Dermis blood vessel endothelial cell (primary cell): ENCODE measurements at regions not wholly inside any gene's neighbourhood (a gene's known extent, or its start where the extent isn't known, plus 50 kb on each side); places are given as distances from the start of the nearest gene placed in this dataset.

ENCODE experiments used
- DNase-seq: peaks from one replicate; pipeline ENCODE4 v3.0.0; 2010

DNA sequence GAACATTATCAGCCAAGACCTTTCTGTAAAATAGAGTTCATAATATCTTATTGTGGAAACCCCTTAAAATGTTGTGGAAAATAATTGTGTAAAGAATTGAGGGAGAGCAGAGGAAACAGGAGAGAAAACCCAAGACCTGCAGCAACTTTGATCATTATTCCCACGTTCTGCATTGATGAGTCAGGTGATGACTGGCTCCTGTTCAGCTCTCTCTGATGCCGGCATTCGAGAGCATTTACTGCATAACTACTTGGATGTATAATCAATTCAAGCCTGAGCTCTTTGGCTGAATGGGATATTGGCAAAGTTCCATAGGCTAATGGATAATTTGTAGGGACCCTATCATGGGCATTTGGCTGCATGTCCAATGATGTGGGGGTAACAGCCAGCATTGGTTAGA is 176.3 kb upstream of the ARID2 start:
- no peak for DNase-seq

DNA sequence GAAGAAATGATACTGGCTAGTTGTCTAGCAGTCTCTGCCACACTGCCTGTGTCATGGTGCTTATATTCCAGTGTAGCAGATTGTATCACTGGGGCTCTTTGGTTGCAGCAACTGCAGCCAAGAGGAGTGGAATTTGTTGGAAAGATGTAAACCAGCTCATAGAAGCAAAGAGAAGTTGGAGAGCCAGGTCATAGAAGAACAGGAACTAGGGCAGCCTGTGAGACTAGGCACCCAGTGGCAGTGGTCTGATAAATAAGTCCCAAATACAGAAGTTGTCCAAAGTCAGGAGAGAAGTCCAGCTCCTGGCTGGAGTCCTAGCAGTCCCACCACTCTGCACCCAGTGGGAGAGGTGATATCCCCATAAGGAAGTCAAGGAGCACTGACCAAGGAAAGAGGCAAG is 172.5 kb upstream of the ARID2 start:
- no peak for DNase-seq

DNA sequence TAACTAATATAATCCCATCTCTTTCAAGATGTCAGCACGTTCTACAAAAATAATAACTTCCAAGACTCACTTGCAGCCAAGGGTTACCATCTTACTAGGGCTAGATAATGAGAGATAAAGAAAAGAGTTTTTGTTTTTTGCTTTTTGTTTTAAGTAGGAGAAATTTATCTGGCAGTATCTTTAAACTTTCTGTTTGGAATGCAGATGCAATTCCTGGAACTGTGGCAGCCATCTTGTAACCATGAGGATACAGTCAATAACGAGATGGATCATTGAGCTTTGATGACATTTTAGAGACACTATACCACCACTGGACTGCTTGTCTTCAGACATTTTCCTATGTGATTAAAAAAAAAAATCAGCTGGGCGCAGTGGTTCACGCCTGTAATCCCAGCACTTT is 171.2 kb upstream of the ARID2 start:
- DNase-seq, result no peak

DNA sequence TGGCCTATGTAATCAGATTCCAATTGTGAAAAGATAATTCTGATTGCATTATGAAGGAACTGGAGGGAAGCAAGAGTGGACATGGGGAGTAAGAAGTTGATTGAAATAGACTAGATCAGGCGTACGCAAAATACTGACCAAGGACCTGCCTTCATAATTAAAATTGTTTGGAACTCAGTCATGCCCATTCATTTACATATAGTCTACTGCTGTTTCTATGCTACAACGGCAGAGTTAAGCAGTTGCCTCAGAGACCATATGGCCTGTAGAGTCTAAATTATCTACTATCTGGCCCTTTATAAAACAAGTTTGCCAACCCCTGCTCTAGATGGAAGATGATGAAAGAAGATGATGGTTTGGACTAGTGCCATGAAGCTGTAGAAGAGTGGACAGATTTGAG is 170.0 kb upstream of the ARID2 start:
- no peak for DNase-seq

DNA sequence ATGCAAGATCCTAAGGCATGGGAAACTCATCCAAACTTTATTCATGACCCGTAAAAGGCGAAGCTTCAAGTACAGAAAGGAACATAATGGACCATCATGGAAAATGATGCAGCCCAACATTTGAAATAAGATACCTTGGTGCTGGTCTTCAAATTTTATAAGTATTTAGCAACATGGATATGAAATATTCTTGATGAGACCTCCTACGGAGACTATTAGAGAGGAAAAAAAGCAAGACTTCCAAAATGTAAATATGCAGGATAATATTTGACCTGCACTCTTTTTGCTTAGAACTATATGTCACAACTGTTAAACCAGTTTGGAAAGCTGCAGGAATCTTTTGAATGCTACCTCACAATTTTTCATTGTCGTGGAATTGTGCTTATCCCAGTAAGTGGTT is 168.8 kb upstream of the ARID2 start:
- no peak for DNase-seq

DNA sequence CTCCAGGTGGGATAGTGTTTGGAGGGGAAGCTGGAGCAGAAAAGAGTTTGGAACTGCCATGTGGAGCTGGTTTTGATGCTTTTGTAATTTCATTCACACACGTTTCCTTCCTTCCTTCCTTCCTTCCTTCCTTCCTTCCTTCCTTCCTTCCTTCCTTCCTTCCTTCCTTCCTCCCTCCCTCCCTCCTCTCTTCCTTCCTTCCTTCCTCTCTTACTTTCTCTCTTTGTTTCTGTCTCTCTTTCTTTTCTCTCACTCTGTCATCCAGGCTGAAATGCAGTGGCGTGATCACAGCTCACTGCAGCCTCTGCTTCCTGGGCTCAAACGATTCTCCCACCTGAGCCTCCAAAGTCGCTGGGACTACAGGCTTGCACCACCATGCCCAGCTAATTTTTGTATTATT is 168.0 kb upstream of the ARID2 start:
- DNase-seq, result no peak

DNA sequence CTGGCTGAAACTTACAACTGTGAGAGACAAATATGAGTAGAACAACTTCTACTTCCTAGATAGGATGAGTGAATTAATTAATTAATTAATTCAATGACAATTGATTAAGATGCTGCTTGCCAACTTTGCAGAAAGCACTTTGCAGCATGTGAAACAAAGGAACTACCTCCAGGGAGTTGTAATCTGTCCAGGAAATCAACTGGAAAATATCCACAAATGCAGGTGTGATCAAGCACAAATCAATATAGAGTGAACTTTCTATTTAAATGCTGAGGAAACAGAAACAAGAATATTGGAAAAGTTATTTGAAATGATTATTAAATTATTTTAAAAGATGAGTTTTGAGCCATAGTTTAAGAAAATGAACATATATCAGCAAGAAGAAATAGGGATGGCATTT is 163.9 kb upstream of the ARID2 start:
- no peak for DNase-seq

DNA sequence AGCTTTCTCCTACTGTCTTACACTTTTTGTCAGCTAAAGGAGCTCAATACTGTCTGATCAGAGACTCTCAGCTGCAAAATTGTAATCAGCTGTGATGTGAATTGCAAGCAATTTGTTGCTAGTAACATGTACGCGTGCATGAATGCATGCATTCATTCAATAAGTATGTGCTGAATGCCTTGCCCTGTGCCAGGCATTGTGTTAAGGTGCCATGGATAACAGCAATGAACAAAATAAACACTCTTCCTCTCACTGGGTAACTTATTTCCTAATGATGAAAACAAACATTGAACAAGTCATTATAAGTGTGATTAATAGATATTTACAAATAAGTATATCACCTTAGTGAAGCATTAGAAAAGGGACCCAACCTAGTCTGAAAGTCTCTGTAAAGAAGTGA is 163.2 kb upstream of the ARID2 start:
- DNase-seq, result no peak

DNA sequence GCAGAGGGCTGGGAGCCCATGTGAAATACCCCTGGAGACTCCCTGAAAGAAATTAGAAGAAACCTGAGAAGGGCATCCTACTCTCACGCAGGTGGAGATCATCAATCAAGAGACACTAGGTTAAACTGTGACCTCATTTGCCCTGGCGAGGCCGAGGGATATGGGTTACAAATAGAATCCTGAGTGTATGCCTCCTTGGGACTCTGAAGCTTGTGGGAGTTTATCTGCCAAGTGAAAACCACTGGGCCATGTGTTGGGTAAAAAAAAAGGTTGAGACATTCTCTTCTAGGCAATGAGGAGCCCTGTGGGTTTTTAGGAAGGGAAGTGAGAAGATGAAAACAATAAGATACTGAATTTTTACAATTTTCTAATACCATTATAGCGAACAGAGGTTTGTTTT is 160.7 kb upstream of the ARID2 start:
- DNase-seq, result no peak

DNA sequence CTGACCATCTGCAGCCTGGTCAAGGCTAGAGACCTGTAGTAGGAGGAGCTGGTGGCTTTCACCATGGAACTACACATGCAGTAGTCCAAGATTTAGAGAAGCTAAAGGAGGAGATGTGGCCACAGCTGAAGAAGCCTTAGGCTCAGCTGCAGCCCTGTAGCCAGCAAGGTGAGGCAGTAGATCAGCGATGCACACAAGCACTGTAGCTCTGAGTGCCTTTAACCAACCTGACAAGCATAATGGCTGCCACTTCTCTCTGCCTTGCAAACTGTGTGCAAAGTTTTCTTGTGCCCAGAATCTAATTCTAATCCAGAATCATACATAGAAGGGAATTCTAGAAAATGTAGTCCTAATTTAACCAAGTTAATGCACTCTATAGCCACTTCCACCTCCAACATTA is 159.0 kb upstream of the ARID2 start:
- DNase-seq, result no peak

DNA sequence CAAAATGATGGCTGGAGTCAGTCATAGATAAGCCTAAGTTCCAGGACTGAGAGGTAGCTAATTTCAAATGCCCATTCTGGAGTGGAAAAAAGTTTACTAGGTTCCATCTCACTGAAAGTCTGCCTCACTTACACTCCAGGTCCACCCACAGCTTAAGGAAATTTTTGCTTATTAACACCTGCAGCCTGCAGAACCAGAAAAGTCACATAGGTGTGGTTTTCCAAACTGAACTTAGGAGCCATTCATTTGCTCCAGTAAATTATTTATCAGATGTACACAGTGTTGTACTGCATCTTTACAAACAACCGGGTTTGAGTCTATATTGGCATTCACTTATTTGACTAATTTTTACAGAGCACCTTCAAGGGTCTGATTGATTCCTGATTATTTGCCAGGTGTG is 157.4 kb upstream of the ARID2 start:
- DNase-seq, result no peak

DNA sequence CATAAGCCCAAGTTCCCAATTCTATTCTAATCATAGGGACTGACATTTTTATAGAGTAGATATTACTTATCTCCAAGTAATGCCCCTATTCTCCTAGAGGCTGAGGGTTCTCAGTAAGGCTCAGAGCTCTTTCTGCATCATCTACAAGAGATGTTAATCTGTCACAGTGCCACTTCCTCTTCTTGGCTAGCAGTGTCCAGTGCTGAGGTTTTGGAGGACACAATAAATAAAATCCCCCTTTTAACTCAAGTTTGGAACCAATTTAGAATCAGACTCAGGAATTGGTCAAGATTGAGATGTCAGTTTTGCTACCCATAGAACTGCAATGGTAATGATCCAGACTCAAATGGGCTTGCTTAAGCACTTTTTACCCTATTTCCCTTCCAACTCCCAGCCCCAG is 154.1 kb upstream of the ARID2 start:
- DNase-seq, result no peak

DNA sequence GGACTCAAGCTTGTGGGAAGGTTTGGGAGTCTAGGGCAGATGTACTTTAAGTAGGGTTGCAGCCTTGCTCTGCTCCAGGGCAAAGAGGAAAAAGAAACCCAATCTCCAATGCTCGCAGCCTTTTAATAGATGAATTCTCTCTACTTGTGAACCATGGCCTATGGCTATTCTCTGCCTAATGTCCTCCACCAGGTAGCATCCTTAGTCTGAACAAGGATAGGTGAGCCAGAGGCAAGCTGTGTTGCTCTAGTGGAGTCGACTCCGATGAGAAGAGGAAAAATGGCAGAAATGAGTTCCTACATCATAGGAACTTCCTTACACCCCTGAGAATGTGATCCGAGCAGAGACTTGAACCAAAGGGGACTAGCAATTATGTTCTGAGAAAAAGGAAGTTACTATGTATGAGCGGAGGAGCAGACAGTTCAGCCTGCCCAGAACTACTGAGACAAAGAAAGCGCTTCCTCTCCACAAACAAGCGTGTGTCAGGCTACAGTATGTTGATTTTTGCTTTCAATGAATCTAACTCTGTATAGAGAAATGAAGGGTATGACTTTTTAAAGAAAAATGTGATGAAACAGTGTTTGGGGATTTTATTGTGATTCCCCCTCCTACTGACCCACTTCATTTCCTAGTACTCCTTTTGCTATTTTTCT is 153.6 kb upstream of the ARID2 start:
- no peak for DNase-seq

DNA sequence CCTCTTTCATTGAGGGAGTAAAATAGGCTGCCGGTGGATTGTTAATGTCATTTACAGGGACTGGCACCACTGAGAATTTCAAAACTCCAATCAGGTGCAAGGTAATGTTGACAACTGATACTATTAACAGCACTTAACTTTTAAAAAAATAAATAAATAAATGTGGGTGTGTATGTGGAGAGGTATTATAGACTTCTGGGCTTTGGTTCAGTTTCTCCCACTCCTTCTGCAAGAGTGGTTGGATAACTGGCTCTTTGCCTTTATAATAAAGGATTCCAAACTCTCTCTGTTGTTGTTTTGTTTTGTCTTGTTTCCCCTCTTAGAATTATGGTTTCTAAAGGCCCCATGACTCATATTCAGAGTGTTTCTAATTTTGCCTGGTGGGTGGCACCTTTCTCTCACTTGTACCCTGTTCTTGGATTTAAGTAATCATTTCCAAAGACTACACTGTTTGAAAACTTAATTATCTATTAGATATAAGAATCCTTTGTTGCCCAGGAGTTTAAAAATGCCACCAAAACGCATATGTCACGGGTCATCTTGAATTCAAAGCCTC is 151.6 kb upstream of the ARID2 start:
- no peak for DNase-seq

DNA sequence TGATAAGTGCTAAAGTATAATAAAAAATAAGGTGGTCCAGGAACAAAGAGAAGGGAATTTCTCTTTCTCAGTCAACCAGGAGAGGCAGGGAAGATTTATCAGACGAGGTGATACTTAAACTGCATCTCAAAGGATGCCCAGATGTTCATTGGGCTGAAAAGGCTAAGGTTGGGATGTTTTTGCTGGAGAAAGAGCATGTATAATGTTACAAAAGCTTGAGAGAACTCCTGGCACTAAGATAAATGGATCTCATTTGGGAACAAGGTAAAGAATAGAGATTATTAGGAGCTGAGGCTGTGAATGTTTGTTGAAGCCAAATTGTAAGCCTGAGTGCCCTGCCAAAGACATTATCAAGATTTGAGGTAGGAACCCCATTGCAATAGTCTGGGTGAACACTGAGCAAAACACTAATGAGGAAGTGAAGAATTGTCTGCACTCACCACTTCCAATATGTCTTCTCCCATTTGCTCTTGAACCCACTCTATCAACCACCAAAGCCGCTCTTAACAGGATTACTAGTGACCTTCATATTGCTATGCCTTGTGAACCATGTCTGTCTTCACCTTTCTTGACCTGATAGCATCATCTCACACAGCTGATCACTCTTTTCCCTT is 149.0 kb upstream of the ARID2 start:
- no peak for DNase-seq

DNA sequence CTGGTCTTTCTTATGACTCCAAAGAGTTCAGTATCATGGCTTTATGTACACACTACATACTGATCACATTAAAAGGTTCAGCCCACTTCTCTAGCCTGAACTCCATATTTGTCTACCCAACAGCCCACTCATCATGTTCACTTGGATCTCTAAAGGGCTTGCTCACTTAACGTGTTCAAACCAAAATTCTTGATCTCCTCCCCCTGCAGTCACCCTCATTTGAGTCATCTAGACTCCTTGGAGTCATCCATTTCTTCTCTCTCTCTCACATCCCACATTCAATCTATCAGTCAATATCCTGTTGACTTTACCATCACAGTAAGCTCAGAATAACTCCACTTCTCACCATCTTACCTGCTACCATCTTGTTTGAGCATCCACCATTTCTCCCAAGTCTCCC is 148.4 kb upstream of the ARID2 start:
- no peak for DNase-seq

DNA sequence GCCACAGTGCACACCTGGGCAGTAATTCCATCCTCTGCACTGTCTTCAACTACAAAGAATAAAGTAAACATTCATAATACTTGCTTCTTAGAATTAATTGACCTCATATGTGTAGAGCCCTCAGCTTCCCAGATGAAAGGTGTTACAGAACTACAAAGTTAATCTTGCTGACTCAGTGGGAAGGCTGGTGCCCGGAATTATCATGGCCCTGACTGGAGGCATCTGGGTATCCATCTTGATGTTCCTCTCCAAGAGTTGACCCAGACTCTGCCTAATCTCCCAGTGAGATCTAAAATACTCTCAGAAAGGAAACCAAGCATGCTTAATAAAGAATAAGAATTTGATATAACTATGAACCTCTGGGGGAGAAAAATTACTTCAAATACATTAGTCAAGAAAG is 147.0 kb upstream of the ARID2 start:
- no peak for DNase-seq

DNA sequence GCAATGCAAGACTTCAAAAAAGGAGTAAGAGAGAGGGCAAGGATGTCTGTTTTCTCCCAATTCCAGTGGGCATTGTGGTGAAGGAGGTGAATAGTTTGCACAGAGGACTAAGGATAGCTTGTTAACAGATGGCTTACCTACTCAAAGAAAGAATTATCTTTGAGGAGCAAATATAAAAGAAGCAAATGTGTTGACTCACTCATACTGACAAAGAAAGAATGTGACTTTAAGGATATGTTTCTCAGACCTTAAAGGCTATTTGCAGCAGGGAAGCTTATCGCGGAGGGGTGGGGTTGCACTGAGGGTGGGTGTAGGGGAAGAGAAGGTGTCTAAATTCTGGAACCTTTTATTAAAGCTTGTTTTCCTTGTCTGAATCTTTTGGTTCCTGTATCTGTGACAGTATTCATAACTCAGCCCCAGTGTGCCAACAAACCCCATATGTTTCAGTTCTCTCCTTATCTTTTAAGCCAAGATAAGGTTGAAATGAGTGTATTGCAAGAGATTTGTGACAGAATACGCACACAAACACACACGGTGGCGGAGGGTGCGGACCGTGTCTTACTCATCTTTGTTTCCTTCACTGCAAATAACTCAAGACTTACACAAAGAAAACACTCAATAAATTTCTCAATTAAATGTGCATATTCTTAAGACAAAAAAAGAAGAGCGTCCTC is 146.4 kb upstream of the ARID2 start:
- DNase-seq, result no peak

DNA sequence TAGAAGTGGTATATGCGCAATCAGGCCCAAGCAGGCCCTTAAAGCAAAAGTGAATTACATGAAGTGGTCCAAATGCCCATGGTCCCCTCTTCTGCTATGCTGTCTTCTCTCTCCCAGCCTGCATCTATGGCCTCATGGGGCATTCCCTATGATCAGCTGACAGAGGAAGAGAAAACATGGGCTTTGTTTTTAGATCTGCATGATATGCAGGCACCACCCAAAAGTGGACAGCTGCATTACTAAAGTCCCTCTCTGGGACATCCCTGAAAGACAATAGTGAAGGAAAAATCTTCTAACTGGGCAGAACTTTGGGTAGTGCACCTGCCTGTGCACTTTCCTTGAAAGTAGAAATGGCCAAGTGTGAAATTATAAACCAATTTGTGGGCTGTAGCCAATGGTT is 145.2 kb upstream of the ARID2 start:
- DNase-seq, result no peak

DNA sequence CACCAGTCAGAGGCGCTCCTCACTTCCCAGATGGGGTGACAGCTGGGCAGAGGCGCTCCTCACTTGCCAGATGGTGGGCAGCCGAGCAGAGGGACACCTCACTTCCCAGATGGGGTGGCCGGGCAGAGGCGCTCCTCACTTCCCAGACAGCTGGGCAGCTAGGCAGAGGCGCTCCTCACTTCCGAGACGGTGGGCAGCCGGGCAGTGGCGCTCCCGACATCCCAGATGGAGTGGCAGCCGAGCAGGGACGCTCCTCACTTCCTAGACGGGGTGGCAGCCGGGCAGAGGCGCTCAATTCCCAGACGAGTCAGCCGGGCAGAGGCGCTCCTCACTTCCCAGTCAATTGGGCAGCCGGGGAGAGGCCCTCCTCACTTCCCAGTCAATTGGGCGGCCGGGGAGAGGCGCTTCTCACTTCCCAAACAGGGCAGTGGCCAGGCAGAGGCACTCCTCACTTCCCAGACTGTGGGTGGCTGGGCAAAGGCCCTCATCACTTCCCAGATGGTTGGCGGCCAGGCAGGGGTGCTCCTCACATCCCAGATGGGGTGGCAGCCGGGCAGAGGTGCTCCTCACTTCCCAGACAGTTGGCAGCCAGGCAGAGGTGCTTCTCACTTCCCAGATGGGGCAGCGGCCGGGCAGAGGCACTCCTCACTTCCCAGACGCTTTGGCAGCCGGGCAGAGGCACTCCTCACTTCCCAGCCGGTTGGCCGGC is 143.8 kb upstream of the ARID2 start:
- DNase-seq, result no peak

DNA sequence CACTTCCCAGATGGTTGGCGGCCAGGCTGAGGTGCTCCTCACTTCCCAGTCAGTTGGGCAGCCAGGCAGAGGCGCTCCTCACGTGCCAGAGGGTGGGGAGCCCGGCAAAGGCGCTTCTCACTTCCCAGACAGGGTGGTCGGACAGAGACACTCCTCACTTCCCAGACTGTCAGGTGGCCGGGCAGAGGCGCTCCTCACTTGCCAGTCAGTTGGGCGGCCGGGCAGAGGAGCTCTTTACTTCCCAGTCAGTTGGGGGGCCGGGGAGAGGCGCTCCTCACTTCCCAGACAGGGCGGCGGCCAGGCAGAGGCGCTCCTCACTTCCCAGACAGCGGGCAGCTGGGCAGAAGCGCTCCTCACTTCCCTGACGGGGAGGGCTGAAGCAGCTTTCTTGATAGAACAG is 143.0 kb upstream of the ARID2 start:
- no peak for DNase-seq

DNA sequence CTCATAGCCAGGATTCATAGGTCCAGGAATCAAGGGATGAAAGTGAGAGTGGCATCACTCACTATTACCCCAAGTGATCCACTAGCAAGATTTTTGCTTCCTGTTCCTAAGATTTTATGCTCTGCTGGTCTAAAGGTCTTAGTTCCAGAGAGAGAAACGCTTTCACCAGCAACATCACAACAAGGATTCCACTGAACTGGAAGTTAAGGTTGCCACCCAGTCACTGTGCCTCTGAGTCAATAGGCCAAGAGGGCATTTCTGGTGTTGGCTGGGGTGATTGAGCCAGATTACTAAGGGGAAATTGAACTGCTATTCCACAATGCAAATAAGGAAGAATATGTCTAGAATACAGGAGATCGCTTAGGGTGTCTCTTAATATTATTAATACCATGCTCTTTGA is 142.5 kb upstream of the ARID2 start:
- DNase-seq, result no peak

DNA sequence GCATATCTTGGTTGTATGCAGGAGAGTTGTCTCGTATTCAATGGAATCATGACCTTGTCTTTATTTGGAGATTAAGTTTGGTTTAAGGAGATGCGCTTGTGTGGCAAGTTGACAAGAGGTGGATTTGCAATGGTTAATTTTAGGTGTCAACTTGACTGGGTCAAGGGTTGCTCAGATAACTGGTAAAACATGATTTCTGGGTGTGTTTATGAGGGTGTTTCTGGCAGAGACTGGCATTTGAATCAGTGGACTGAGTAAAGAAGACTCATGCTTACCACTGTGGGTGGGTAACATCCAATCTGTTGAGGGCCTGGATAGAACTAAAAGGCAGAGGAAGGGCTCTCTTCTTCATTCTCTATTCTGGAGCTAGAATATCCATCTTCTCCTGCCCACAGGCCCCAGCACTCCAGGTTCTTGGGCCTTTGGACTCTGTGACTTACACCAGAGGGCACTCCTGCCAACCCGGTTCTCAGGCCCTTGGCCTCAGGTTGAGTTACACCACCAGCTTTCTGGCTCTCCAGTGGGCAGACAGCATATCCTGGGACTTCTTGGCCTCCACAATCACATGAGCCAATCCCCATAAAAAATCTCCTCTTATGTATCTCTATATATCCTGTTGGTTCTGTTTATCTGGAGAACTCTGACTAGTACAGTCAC is 141.5 kb upstream of the ARID2 start:
- DNase-seq, result peak; percentile 2
